COLO829 (cell line): ENCODE measurements at regions not wholly inside any gene's neighbourhood (a gene's known extent, or its start where the extent isn't known, plus 50 kb on each side); places are given as distances from the start of the nearest gene placed in this dataset.

Experiments used
- DNase-seq: peaks from one replicate; pipeline ENCODE4 v3.0.0; 2012; ENCODE audit warnings: low spot score

DNA sequence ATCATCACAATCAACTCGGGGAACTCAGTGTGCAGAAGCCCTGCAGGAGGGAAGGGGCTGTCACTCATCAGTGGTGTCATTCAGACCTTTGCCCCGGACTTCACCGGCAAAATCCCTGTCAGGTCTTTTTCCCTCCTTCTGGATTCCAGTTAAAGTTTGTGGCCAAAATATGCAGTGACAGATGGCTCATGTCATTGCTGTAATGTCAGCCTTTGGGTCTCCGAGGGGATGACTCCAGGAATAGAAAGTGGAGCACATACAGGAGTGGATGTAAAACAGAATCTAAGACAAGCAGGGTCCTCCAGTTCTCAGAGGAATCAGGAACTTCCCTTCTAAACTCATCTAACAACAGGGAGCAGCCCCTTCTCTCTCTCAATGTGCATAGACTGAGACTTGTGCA lies 130.3 kb upstream of the RASSF8 start:
- DNase-seq: no peak

DNA sequence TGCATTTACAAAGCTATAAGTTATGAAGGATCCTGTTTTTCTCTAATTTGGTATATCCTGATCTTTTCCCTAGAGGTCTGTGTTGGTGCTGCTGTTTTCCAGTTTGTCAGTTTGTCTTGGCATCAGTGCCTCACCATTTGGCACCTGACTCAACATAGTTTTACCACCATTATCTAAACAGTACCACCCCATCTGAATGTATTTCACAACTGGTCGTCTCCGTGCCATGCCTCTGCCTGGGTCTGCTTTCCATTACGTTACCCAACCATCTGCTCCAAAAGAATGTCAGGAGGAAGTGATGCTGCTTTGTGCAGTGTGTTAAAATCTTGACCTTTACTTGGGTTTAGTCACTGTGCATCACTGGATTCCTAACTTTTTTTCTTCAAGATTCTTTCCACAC lies 129.3 kb upstream of the RASSF8 start:
- DNase-seq: peak; percentile 31

DNA sequence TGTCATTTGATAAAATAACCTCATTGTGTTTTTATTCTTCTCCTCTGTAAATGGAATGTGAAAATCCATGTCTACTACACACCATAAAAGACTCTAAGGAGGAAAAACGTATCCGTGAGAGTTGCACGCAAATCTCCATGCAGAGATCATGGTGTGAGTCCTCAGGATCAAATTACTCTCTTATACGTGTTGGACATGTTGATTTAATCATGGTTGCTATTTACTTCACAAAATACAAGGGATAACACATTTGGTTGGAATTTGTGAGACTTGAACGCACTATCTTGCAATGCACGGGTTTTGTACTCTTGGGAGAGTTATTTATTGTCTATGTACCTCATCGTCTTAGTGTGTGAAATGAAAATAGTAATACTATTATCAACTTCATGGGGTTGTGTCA lies 128.0 kb upstream of the RASSF8 start:
- no peak for DNase-seq

DNA sequence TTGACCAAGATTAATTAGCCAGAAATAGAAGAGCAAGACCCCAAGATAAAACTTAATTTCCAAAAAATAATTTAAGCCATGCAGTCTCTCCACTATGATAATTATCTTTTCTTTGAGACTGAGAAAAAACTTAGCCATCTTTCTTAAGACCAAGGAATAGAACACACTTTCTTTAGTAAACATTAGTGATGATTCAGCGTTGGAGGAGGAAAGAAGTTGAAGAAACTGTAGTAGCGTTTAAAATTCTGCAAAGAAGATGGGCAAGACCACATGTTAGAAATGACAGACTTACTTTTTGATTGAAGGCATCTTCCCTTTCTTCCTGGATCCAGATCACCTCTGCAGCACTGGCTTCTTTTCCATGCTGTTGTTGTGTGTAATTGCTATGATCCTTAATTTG lies 124.8 kb upstream of the RASSF8 start:
- DNase-seq: no peak

DNA sequence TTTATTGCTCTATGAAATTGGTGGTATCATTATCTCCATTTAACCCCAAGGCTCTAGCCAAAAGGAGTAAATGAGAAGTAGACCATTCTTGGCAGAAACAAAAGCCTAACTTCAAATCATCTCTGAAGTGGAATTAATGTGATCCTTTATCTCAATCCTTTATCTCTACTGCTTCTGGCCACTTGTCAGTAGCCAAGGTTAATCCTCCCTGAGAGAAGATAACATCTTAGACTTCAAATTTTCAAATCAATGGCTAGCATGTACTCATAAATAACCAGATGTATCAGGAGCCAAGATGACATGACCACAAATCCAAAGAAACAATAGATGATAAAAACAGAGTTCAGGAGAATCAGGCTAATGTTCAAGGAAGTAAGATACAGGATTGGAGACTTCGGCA lies 123.1 kb upstream of the RASSF8 start:
- DNase-seq: no peak

DNA sequence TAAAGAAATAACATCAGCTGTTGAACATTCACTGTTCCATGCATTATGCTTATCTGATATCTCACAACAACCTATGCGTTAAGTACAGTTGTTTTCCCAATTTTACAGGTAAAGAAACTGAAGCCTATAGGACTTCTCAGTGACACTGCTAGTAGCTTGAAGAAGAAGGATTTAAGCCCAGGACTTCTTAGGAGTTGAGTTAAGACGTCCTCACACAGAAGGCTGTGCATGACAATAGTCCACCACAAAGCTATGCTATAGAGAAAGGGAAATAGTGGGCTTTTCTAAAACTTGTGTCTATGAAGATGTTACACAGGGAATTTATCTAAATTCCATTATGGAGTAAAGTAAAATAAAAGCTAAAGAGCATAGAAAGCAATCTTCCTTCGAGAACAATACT lies 120.5 kb upstream of the RASSF8 start:
- DNase-seq: no peak

DNA sequence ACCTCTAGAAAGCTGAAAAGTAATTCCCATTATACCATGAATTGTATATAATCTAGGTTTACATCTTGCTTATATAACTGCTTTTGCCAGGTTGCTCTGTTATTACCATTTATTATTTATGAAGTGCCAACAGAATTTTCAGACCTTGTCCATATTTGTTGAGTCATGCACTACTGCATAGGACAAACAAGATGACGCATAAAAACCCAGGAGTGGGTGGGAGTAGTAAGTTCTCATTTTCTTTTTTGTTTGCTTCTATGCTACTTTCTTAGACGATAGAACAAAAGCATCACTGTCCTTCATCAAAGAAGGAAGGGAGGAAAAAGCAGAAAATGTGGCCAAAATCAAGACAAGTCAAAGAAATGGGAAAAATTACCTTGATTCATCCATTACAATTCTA lies 119.0 kb upstream of the RASSF8 start:
- DNase-seq: peak; percentile 74

DNA sequence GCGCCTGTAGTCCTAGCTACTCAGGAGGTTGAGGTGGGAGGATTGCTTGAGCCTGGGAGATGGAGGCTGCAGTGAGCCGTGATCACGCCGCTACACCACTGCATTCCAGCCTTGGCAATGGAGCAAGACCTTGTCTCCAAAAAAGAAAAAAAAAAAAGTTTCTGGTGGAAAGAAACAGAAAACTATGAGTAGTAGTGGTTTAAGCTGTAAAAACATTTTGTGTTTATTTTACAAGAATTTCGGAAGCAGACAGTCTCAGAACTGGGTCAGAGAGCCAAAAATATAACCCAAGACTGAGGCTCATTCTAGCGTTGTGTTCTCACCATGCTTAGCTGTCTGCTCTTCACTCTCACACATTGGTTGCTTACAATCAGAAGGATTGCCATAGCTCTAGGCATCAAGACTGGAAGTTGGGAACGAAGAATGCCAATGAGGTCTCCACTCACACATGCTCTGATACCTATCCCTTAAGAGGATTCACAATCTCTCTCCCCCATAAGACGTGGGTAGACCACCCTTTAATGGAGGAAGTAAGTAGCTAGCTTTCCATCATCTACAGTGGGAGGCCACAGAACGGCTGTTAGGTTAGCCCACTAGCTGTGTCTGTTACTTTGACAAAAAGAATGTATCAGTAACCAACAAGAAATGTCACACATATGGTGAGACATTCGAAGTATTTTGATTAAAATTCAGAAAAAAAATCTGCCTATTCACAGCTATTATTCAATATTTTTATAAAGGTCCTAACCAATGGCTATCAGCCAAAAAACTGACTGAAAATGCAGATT lies 117.6 kb upstream of the RASSF8 start:
- DNase-seq: no peak

DNA sequence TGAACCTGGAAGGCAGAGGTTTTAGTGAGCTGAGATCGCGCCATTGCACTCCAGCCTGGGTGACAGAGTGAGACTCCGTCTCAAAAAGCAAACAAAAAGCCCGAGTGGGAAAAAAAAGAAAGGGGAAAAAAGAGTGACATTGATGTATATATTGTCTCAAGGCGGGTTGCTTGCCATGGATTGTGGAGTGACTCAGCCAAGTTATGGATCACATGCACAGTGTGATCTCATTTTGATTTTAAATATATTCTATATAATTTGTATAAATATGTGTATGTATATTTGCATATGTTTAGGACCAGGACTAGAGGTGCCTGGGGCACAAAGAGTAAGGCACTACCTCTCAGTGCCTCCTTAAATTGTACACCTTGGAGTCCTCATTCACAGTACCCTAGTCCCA lies 116.2 kb upstream of the RASSF8 start:
- DNase-seq: no peak

DNA sequence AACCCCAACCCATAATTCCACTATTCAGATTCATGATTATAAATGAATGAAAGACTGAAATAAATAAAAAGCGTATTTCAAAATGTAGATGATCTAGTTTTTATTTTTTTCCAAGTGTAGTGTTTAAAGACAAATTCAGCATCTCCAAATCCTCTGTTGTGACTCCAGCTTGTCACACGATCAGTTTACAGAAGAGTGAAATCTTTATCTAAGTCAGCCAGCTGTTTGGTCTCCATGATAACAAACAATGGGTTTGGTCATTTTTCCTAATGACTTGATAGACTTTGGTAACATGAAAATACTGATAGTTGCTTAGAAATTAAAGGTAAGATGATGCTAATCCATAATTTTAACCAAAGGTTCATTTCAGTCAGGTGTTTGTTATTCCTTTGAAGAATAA lies 114.5 kb upstream of the RASSF8 start:
- DNase-seq: no peak

DNA sequence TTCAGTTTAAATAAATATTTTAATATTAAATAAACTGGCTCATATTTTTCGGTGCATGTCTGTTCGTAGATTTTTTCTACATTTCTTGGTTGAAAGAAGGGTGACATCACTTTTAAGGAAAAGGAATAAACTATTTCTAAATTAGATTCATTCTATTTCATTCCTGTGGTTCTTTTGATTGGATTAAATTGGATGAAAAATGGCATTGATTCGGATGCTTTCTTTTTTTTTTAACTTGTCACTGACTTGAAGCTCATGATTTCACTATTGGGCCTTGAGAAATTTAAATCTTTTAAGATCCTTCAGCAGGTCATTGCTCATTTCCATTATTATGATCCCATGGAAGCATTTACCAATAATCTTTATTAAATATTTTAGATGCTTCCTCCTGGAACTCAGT lies 113.1 kb upstream of the RASSF8 start:
- DNase-seq: no peak

DNA sequence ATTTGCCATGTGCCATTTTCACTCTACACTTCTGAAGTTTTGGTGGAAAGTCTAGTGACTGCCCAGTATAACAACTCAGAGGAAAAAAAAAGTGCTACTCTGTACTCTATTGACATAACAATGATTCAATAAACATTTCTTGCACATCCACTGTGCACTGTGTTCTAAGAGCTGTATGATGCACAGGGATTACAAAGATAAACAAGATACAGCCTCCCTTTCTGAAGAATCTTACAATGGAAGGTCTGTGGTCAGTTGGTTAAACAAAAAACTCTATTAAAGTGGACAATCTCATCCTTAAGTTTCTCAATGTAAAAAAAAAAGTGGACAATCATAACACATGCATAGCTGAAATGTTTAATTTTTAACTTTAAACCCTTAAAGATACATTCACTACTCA lies 105.7 kb upstream of the RASSF8 start:
- peak; percentile 41 for DNase-seq

DNA sequence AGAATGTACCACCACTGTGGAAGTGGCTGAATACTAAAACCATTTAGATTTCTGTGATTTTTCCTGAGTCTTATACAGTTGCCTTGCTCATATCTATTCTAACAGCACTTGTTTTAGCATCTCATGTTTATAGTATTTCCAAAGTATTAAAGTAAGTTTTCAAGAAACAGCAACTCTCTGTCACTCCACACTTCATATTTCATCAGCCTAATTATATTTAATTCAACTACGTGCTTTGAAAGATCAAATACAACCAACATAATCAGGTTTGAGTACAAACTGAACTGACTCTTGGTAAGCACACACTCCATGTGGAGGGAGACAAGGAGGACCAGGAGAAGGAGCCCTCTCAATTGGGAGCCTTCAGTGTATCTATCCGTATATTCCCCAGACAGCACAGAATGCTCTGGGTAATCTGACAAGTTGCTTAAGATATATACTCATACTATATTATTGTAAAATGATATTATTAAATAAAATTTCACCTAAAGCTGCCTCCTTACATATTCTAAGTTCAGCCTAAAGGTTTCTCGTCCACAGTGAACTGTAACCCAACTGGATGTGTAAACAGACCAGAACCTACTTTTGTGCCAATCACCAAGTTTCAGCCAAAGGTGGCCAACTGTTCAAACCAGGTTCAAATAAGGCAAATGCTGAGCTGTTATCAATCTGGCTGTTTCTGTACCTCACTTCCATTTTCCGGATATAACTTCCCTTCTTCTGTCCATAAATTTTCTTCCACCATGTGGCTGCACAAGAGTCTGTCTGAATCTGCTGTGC lies 105.0 kb upstream of the RASSF8 start:
- no peak for DNase-seq

DNA sequence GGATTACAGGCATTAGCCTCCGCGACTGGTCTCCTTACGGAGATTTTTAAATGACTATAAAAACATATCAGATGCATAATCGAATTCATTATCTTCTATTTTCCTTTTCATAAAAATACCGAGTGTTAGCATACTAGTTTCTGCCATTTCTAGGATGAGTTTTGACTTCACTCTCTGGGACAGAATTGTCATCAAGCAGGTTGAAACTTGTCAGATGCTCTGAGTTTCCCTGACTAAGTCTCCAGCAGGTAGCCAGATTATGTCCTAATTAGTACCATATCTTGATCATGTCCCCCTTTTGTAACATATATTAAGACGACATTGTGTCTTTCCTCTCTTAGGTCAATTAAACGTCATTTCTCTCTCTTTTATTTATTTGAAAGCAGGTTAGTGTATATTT lies 103.5 kb upstream of the RASSF8 start:
- DNase-seq: no peak

DNA sequence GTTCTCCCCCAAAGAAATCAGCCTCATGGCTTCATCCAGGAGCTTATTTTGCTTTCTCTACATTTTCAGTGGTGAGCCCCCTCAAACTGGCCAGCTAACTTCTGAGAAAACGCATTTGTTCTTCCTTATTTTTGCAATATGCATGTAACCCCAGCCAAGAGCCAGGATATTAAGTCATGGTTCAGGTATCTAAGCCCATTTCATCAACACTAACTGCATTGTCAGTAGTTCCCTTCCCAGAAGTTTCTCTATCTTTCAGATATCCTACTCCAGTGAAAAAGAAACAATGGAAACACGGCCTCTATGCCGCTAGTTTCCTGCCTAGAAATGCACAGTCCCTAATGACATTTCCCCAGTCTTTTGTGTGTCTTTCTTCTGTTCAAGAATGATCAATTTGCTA lies 102.8 kb upstream of the RASSF8 start:
- DNase-seq: no peak

DNA sequence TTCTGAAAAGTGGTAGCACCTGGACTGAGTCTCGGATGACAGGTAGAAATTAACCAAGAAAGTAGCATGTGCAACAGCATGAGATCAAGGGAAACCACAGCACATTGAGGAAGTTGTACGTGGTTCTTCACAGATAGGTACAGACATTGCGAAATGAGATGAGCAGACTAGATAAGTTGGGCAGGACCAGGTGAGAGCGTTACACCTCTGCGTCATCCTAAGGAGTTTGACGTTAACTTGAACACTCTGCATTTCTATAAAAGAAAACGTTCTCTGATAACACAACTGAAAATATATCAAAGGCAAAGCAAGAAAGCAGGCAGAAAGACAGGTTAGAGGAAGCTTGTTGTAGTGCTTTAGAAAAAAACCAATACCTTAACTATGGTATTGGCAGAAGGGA lies 98.5 kb upstream of the RASSF8 start:
- DNase-seq: no peak

DNA sequence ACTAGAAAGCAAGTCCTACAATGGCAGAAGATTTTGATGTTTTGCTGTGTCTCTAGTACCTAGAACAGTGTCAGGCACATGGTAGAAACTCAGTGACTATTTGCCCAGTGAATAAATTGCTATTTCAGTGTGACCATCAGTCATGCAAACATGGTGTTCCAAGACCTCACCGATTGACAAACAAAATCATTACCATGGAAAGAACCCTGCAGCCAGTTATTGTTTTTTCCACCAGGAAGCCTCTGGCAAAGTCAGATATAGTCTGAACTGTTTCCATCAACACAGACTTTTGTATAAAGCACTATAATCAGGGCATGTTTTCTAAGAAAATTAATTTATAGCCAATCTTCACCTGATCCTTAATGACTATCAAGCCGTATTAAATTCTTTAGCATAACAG lies 97.3 kb upstream of the RASSF8 start:
- no peak for DNase-seq

DNA sequence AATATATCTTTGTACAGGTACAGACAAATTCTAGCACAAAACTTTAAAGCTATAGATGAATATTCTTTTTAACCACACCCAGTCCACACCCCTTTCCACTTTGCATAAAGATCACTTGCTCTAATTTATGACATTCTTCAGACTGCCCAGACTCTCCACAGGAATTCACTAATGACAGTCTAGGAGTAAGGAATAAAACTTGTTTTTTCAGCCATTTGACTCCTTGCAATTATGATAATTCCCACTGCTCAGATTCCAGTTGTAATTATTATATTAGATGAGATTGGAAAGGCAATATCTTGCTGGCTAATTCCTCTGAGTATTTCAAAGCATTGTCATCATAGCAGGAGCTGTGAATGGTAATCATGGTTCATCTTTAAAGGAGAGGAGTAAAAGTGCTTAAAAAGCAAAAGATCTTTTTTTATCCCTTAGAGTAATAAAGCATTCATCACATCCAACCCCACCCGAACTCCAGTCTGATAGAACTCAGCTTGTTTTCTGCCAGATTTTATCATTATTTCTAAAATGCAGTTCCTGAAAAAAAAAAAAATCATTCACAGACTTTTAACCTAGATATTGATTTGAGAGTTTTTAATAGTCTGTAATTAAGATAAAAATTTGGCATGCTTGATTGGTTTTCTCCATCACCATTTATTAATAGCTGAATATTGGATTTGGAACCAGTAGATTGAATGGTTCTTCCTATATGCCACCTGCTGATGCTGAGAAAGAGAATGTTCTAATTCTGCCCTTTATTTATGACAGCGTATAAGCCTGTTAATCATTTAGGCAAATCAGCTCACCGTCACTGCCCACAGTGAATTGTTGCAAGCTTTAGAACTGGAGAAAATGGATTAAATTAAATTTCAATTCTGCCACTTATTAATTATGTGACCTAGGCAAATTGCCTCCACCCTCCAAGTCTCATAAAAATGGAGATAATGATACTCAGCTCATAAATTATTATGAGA lies 93.9 kb upstream of the RASSF8 start:
- DNase-seq: no peak

DNA sequence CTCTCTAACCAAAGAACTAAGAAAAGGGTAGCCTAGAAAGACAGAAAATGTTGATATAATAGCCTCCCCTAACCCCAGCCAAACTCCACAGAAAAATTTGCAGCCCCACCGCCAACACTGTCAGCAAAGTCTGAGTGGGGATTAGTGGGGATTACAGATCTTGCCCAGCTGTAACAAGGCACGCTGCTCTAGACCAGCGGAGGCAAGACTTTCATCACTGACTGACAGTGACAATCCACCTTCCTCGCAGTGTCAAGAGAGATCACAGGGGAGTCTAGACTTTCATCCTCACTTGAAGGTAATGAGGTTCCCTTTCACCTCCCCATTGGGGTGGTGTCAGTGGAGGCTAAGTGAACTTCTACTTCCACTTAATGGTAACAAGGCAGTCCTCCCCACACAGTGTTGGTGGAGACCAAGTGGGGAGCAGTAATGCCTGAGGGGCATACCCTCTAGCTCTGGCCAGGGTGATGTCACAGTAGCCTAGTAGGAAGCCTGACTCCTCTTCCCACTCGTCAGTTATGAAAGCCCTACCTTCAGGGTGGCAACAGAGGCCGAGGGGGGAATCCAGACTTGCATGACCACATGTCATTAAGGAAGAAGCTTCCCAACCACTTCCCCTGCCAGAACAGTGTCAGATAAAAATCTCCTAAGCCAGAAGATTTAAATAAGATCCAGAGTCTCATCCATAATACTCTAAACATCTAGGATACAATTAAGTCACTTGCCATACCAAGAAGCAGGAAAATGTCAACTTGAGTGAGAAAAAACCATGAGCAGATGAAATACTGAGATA lies 91.7 kb upstream of the RASSF8 start:
- no peak for DNase-seq

DNA sequence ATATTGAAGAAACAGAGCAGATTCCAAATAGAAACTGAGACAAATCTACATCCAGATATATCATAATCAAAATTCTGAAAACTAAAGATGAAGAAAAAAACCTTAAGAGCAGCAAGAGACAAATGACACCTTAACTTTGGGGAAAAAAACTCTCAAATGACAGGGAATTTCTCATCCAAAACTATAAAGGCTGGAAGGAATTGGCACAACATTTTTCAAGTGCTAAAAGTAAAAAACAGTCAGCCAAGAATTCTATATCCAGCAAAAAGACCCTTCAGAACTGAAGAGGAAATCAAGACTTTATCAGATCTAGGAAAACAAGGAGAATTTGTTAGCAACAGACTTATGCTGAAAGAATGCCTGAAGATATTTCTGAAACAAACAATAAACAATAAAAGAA lies 90.3 kb upstream of the RASSF8 start:
- no peak for DNase-seq

DNA sequence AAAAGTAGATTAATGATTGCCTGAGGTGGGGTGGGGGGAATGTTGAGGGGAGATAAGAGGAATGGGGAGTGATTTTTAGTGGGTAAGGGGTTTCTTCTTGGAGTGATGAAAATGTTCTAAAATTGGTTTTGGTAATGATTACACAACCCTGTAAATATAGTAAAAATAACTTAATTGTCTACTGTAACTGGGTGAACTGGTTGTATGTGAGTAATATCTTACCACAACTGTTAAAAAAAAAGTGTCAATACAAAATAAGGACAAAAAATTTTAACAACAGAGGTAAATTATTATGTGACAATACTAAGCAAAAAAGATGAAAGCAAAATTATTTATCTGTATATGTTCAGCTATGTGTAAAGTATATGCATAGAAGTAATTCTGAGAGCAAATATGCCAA lies 86.3 kb upstream of the RASSF8 start:
- no peak for DNase-seq

DNA sequence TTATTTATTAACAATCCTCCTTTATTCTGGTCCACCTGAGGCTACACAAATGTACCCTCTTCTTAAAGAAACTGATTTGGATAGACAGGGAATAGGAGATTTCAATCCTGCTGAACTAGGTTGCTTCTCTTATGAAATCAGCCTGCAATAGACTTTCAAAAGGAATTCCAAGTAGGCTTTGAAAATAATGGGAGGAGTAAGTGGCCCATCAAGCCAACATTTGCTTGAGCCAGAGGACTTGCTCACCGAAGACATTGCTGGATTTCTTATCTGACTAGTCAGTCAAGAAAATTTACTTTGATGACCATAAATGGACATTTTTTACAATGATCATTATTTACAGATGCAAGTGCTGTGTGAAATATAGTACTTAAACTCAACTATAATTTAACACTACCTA lies 82.8 kb upstream of the RASSF8 start:
- no peak for DNase-seq
